Activated B cell treated with CpG ODN at 0.5 μM for 24 hours (primary cell): ENCODE measurements at regions not wholly inside any gene's neighbourhood (a gene's known extent, or its start where the extent isn't known, plus 50 kb on each side); places are given as distances from the start of the nearest gene placed in this dataset.

Source experiments
- ATAC-seq: fragments of 200-7000 bp; cut with Tn5 transposase; one replicate; pipeline ENCODE4 v1.10.0; 2021; ENCODE audit warnings: low read depth, mild to moderate bottlenecking, moderate library complexity
- CTCF ChIA-PET: fragments of 350-600 bp; sonication (Branson Sonifier 250); formaldehyde crosslinking; loops from one replicate; lab custom pipeline; 2021; ENCODE audit warnings: antibody characterized with exemption; lab: Charles Lee
- POLR2A ChIA-PET: fragments of 350-600 bp; sonication (Branson Sonifier 250); formaldehyde crosslinking; loops from one replicate; lab custom pipeline; 2021; ENCODE audit warnings: antibody characterized with exemption; lab: Charles Lee
- DNase-seq: peaks from one replicate; pipeline ENCODE4 v3.0.0; 2022
- H3K27ac Mint-ChIP-seq: one replicate; pipeline ENCODE4 v1.8.0; 2020; ENCODE audit warnings: mixed read lengths
- H3K27me3 Mint-ChIP-seq: one replicate; pipeline ENCODE4 v1.8.0; 2021; ENCODE audit warnings: mixed read lengths
- H3K36me3 Mint-ChIP-seq: one replicate; pipeline ENCODE4 v1.8.0; 2021; ENCODE audit warnings: low read depth, mixed read lengths
- H3K4me1 Mint-ChIP-seq: one replicate; pipeline ENCODE4 v1.8.0; 2021; ENCODE audit warnings: mixed read lengths
- H3K4me3 Mint-ChIP-seq: one replicate; pipeline ENCODE4 v1.8.0; 2020; ENCODE audit warnings: mild to moderate bottlenecking, mixed read lengths
- H3K9me3 Mint-ChIP-seq: one replicate; pipeline ENCODE4 v1.8.0; 2020; ENCODE audit warnings: mixed read lengths
- CTCF ChIP-seq: fragments of 200-600 bp; IDR thresholded peaks from one replicate; pipeline ENCODE4 v1.8.0; 2022; ENCODE audit warnings: antibody characterized with exemption, mild to moderate bottlenecking
- intact Hi-C: fragments of 100-400 bp; cut with micrococcal nuclease; formaldehyde crosslinking; loops from one replicate; pipeline ENCODE4 v1.15.1; 2024

- ChIA-PET POLR2A (no interaction called here), CTCF (no interaction called here)
- H3K4me3 Mint-ChIP-seq: no peak overlapping the region
- peaks cover 2% of the 10 kb centered on the region for H3K4me1 Mint-ChIP-seq
- intact Hi-C loops: no loop called here
- TF ChIP-seq CTCF: no peak
- peaks cover 30% of the 10 kb centered on the region for H3K9me3 Mint-ChIP-seq
- ATAC-seq (no peak), DNase-seq (no peak)
- no peaks in the 10 kb centered on the region for H3K27me3 Mint-ChIP-seq
- peaks cover 10% of the 10 kb centered on the region for H3K36me3 Mint-ChIP-seq
- no peak overlapping the region for H3K27ac Mint-ChIP-seq
Measured at GRCh38 chr6:88232753-88233152, 66.6 kb upstream of the CNR1 start.

- intact Hi-C loops: no loop called here
- ChIA-PET POLR2A (no interaction called here), CTCF (no interaction called here)
- TF ChIP-seq CTCF: no peak
- ATAC-seq (no peak), DNase-seq (no peak)
- no peak overlapping the region for H3K27ac Mint-ChIP-seq
- no peaks in the 10 kb centered on the region for H3K4me1 Mint-ChIP-seq
- H3K9me3 Mint-ChIP-seq: peaks cover 5% of the 10 kb centered on the region
- H3K4me3 Mint-ChIP-seq: no peak overlapping the region
- H3K27me3 Mint-ChIP-seq: peaks cover 8% of the 10 kb centered on the region
- no peaks in the 10 kb centered on the region for H3K36me3 Mint-ChIP-seq
Measured at GRCh38 chr6:88223298-88223697, 57.2 kb upstream of the CNR1 start.

- no peak for ATAC-seq
- no peak for DNase-seq
- CTCF ChIA-PET: no interaction called here
- H3K36me3 Mint-ChIP-seq: no peaks in the 10 kb centered on the region
- no peaks in the 10 kb centered on the region for H3K4me1 Mint-ChIP-seq
- TF ChIP-seq CTCF: no peak
- H3K9me3 Mint-ChIP-seq: no peaks in the 10 kb centered on the region
- H3K27ac Mint-ChIP-seq: no peak overlapping the region
- POLR2A ChIA-PET: no interaction called here
- H3K4me3 Mint-ChIP-seq: no peak overlapping the region
- intact Hi-C loops: no loop called here
- peaks cover 8% of the 10 kb centered on the region for H3K27me3 Mint-ChIP-seq
Measured at GRCh38 chr6:88220493-88220892, 54.3 kb upstream of the CNR1 start.

- intact Hi-C loops: no loop called here
- Mint-ChIP-seq H3K9me3 (no peaks in the 10 kb centered on the region), H3K4me3 (no peak overlapping the region), H3K4me1 (no peaks in the 10 kb centered on the region), H3K36me3 (no peaks in the 10 kb centered on the region), H3K27me3 (peaks cover 6% of the 10 kb centered on the region), H3K27ac (no peak overlapping the region)
- ATAC-seq (no peak), DNase-seq (no peak)
- ChIA-PET POLR2A (no interaction called here), CTCF (no interaction called here)
- TF ChIP-seq CTCF: no peak
Measured at GRCh38 chr6:88216182-88216581, 50.0 kb upstream of the CNR1 start.
